ENCODE measurements at regions not wholly inside any gene's neighbourhood (a gene's known extent, or its start where the extent isn't known, plus 50 kb on each side); places are given as distances from the start of the nearest gene placed in this dataset.

DNA sequence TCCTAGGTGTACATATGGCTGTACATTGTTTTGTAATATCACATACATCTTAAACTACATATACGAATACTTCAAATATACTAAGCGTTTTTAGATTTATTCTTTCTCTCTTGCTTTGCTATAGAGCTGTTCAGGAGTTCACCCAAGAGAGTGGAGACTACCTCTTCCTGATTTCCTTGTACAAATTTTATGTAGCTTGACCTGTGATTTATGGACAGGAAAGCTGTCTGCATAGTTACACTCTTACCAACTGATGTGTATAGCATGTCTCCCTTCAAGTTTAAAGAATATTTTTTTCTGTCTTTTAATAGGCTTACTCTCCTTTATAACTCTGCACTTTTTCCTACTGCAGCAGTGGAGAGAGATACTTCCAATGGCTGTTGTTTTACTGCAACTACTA is 428.7 kb downstream of the NDFIP2 start:
- no CpG with 5 or more reads among the region's 2 CpGs for WGBS (ENCODE audit: insufficient coverage)
- Histone ChIP-seq H3K36me3 (ENCODE audit: control insufficient read depth, insufficient read depth, low read length) (no peaks in the 10 kb centered on the region), H3K9me3 (ENCODE audit: control insufficient read depth, insufficient read depth, low read length) (no peaks in the 10 kb centered on the region), H3K4me3 (ENCODE audit: low read depth, low read length) (no peak overlapping the region), H3K27ac (ENCODE audit: low read depth, low read length) (no peak overlapping the region), H3K27me3 (ENCODE audit: control insufficient read depth, insufficient read depth, low read length) (no peaks in the 10 kb centered on the region), H3K4me1 (ENCODE audit: control insufficient read depth, insufficient read depth, low read length) (no peaks in the 10 kb centered on the region)
- DNase-seq (ENCODE audit: low read depth in 4 of 6, low spot score in 6 of 6) = no peak

GRCh38 chr13:79908381-79908780 is 427.4 kb downstream of the NDFIP2 start:
- Histone ChIP-seq H3K9me3 (ENCODE audit: control insufficient read depth, insufficient read depth, low read length) (no peaks in the 10 kb centered on the region), H3K27ac (ENCODE audit: low read depth, low read length) (no peak overlapping the region), H3K36me3 (ENCODE audit: control insufficient read depth, insufficient read depth, low read length) (no peaks in the 10 kb centered on the region), H3K4me3 (ENCODE audit: low read depth, low read length) (no peak overlapping the region), H3K27me3 (ENCODE audit: control insufficient read depth, insufficient read depth, low read length) (no peaks in the 10 kb centered on the region), H3K4me1 (ENCODE audit: control insufficient read depth, insufficient read depth, low read length) (no peaks in the 10 kb centered on the region)
- DNase-seq (ENCODE audit: low read depth in 4 of 6, low spot score in 6 of 6) = peak in 1 of 6 donors; percentile 70
- 83% methylated on average over 3 of the region's 3 CpGs for WGBS (ENCODE audit: insufficient coverage)

GRCh38 chr13:79907527-79907926 is 426.6 kb downstream of the NDFIP2 start:
- Histone ChIP-seq H3K4me1 (ENCODE audit: control insufficient read depth, insufficient read depth, low read length) (no peaks in the 10 kb centered on the region), H3K4me3 (ENCODE audit: low read depth, low read length) (no peak overlapping the region), H3K36me3 (ENCODE audit: control insufficient read depth, insufficient read depth, low read length) (no peaks in the 10 kb centered on the region), H3K27me3 (ENCODE audit: control insufficient read depth, insufficient read depth, low read length) (no peaks in the 10 kb centered on the region), H3K27ac (ENCODE audit: low read depth, low read length) (no peak overlapping the region), H3K9me3 (ENCODE audit: control insufficient read depth, insufficient read depth, low read length) (no peaks in the 10 kb centered on the region)
- DNase-seq (ENCODE audit: low read depth in 4 of 6, low spot score in 6 of 6) = no peak
- no CpG with 5 or more reads among the region's 1 CpG for WGBS (ENCODE audit: insufficient coverage)

DNA sequence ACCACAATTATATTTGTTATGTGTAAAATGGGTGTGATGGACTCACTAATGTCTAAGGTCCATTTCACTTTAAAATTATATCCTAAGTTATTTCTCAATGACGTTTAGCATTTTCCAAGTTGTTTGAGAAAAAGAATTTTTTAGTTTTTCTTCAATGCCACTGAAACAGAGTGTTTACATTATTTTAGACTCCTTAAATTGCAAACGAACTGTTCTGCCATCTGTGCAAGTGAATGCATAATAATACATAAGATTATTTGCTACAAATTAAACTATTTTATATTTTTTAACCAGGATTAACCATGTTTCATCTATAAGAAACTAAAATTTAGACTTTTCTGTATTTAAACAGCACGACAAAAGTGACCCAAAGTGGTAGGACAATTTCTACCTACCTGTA is 425.4 kb downstream of the NDFIP2 start:
- no peaks in the 10 kb centered on the region for H3K36me3 ChIP-seq (ENCODE audit: control insufficient read depth, insufficient read depth, low read length)
- no peak overlapping the region for H3K27ac ChIP-seq (ENCODE audit: low read depth, low read length)
- WGBS (ENCODE audit: insufficient coverage) = 100% methylated on average over 1 of the region's 3 CpGs
- H3K27me3 ChIP-seq (ENCODE audit: control insufficient read depth, insufficient read depth, low read length) = no peaks in the 10 kb centered on the region
- H3K9me3 ChIP-seq (ENCODE audit: control insufficient read depth, insufficient read depth, low read length) = no peaks in the 10 kb centered on the region
- peak in 1 of 6 donors; percentile 60 for DNase-seq (ENCODE audit: low read depth in 4 of 6, low spot score in 6 of 6)
- H3K4me1 ChIP-seq (ENCODE audit: control insufficient read depth, insufficient read depth, low read length) = no peaks in the 10 kb centered on the region
- H3K4me3 ChIP-seq (ENCODE audit: low read depth, low read length) = no peak overlapping the region

- DNase-seq (ENCODE audit: low read depth in 4 of 6, low spot score in 6 of 6) = peak in 1 of 6 donors; percentile 22
- no peaks in the 10 kb centered on the region for H3K27me3 ChIP-seq (ENCODE audit: control insufficient read depth, insufficient read depth, low read length)
- no peak overlapping the region for H3K4me3 ChIP-seq (ENCODE audit: low read depth, low read length)
- no peaks in the 10 kb centered on the region for H3K36me3 ChIP-seq (ENCODE audit: control insufficient read depth, insufficient read depth, low read length)
- no peak overlapping the region for H3K27ac ChIP-seq (ENCODE audit: low read depth, low read length)
- H3K4me1 ChIP-seq (ENCODE audit: control insufficient read depth, insufficient read depth, low read length) = no peaks in the 10 kb centered on the region
- H3K9me3 ChIP-seq (ENCODE audit: control insufficient read depth, insufficient read depth, low read length) = no peaks in the 10 kb centered on the region
- no CpG with 5 or more reads among the region's 2 CpGs for WGBS (ENCODE audit: insufficient coverage)
Observed at GRCh38 chr13:79905018-79905417, 424.1 kb downstream of the NDFIP2 start.

GRCh38 chr13:79904581-79904980 is 423.6 kb downstream of the NDFIP2 start:
- no peak for DNase-seq (ENCODE audit: low read depth in 4 of 6, low spot score in 6 of 6)
- Histone ChIP-seq H3K9me3 (ENCODE audit: control insufficient read depth, insufficient read depth, low read length) (no peaks in the 10 kb centered on the region), H3K4me3 (ENCODE audit: low read depth, low read length) (no peak overlapping the region), H3K27me3 (ENCODE audit: control insufficient read depth, insufficient read depth, low read length) (no peaks in the 10 kb centered on the region), H3K27ac (ENCODE audit: low read depth, low read length) (no peak overlapping the region), H3K4me1 (ENCODE audit: control insufficient read depth, insufficient read depth, low read length) (no peaks in the 10 kb centered on the region), H3K36me3 (ENCODE audit: control insufficient read depth, insufficient read depth, low read length) (no peaks in the 10 kb centered on the region)
- no CpG with 5 or more reads among the region's 1 CpG for WGBS (ENCODE audit: insufficient coverage)

DNA sequence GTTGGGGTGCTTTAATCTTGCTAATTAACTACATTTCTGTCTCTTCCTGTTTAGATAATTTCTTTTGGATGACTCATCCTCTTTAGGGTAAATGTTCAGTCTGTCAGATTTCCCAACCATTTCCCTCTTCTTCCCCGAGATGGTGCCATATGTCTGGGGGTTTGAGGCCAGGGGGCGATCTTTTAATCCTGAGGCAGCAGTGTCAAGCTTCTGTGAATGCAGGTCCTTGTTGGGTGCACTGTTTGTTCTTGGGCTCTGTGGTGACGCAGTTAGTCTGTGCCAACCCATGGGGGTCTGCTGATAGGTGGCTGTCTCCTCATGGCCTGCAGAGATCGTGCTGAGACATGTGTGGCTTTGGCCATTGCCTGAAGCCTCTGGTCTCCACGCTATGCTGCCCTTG is 420.4 kb downstream of the NDFIP2 start:
- Histone ChIP-seq H3K9me3 (ENCODE audit: control insufficient read depth, insufficient read depth, low read length) (no peaks in the 10 kb centered on the region), H3K27me3 (ENCODE audit: control insufficient read depth, insufficient read depth, low read length) (no peaks in the 10 kb centered on the region), H3K4me1 (ENCODE audit: control insufficient read depth, insufficient read depth, low read length) (no peaks in the 10 kb centered on the region), H3K36me3 (ENCODE audit: control insufficient read depth, insufficient read depth, low read length) (no peaks in the 10 kb centered on the region), H3K27ac (ENCODE audit: low read depth, low read length) (no peak overlapping the region), H3K4me3 (ENCODE audit: low read depth, low read length) (no peak overlapping the region)
- no peak for DNase-seq (ENCODE audit: low read depth in 4 of 6, low spot score in 6 of 6)
- WGBS (ENCODE audit: insufficient coverage) = 84% methylated on average over 4 of the region's 5 CpGs

- Histone ChIP-seq H3K9me3 (ENCODE audit: control insufficient read depth, insufficient read depth, low read length) (no peaks in the 10 kb centered on the region), H3K4me3 (ENCODE audit: low read depth, low read length) (no peak overlapping the region), H3K27ac (ENCODE audit: low read depth, low read length) (no peak overlapping the region), H3K27me3 (ENCODE audit: control insufficient read depth, insufficient read depth, low read length) (no peaks in the 10 kb centered on the region), H3K4me1 (ENCODE audit: control insufficient read depth, insufficient read depth, low read length) (no peaks in the 10 kb centered on the region), H3K36me3 (ENCODE audit: control insufficient read depth, insufficient read depth, low read length) (no peaks in the 10 kb centered on the region)
- DNase-seq (ENCODE audit: low read depth in 4 of 6, low spot score in 6 of 6) = no peak
- WGBS (ENCODE audit: insufficient coverage) = no CpG with 5 or more reads among the region's 1 CpG
Observed at GRCh38 chr13:79900356-79900755, 419.4 kb downstream of the NDFIP2 start.

GRCh38 chr13:79898996-79899395 is 418.0 kb downstream of the NDFIP2 start:
- Histone ChIP-seq H3K36me3 (ENCODE audit: control insufficient read depth, insufficient read depth, low read length) (no peaks in the 10 kb centered on the region), H3K4me3 (ENCODE audit: low read depth, low read length) (no peak overlapping the region), H3K9me3 (ENCODE audit: control insufficient read depth, insufficient read depth, low read length) (no peaks in the 10 kb centered on the region), H3K27ac (ENCODE audit: low read depth, low read length) (no peak overlapping the region), H3K4me1 (ENCODE audit: control insufficient read depth, insufficient read depth, low read length) (no peaks in the 10 kb centered on the region), H3K27me3 (ENCODE audit: control insufficient read depth, insufficient read depth, low read length) (no peaks in the 10 kb centered on the region)
- WGBS (ENCODE audit: insufficient coverage) = no CpG with 5 or more reads among the region's 1 CpG
- no peak for DNase-seq (ENCODE audit: low read depth in 4 of 6, low spot score in 6 of 6)

DNA sequence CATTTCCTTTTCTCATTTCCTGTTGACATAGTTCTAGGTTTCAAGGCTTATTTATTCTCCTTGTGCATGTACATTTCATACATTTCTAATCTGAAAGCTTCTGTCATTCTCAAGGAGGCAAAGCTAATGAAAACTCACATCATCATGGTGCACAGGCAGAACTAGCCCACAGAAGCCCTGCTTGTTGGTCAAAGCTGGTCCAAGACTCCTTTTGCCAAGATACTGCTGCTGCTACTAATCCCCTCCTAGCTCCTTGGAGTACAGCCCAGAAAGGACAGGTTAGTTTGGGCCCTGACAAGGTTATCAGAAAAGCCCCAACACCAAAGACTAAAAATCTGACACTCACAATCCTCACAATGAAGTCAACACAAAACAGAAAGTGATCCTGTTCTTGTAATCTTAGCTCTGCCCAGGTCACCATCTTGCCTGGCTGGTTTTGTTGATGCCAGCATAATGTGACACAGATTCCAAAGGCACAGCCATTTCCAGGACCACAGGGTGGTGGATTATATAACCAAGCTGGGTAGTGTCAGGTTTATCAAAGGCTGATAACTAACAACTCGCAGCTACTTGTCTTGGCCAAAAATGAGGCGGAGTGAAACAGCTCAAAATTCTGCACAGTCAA is 417.4 kb downstream of the NDFIP2 start:
- no CpG with 5 or more reads among the region's 2 CpGs for WGBS (ENCODE audit: insufficient coverage)
- no peak for DNase-seq (ENCODE audit: low read depth in 4 of 6, low spot score in 6 of 6)
- no peak overlapping the region for H3K27ac ChIP-seq (ENCODE audit: low read depth, low read length)

More for the DNA sequence above, 417.4 kb downstream of the NDFIP2 start:
- Histone ChIP-seq H3K4me3 (ENCODE audit: low read depth, low read length) (no peak overlapping the region), H3K36me3 (ENCODE audit: control insufficient read depth, insufficient read depth, low read length) (no peaks in the 10 kb centered on the region), H3K4me1 (ENCODE audit: control insufficient read depth, insufficient read depth, low read length) (no peaks in the 10 kb centered on the region), H3K9me3 (ENCODE audit: control insufficient read depth, insufficient read depth, low read length) (no peaks in the 10 kb centered on the region), H3K27me3 (ENCODE audit: control insufficient read depth, insufficient read depth, low read length) (no peaks in the 10 kb centered on the region)
